D721Med (cell line): ENCODE measurements at regions not wholly inside any gene's neighbourhood (a gene's known extent, or its start where the extent isn't known, plus 50 kb on each side); places are given as distances from the start of the nearest gene placed in this dataset.

Experiments used
- DNase-seq: peaks from one replicate; pipeline ENCODE4 v3.0.0; 2011; ENCODE audit warnings: low spot score; ENCODE audit not compliant: insufficient read length
- FAIRE-seq: peaks from 2 replicates; lab custom pipeline; 2011; peaks lifted over from hg19 to GRCh38; lab: Jason Lieb, UNC
- TF ChIP-seq, protein P1 (sequence below): IDR thresholded peaks from 2 replicates; pipeline ENCODE4 v1.5.1; 2012; ENCODE audit warnings: mild to moderate bottlenecking, control low read depth; ENCODE audit not compliant: insufficient read depth; ENCODE audit errors: missing control alignments

DNA sequence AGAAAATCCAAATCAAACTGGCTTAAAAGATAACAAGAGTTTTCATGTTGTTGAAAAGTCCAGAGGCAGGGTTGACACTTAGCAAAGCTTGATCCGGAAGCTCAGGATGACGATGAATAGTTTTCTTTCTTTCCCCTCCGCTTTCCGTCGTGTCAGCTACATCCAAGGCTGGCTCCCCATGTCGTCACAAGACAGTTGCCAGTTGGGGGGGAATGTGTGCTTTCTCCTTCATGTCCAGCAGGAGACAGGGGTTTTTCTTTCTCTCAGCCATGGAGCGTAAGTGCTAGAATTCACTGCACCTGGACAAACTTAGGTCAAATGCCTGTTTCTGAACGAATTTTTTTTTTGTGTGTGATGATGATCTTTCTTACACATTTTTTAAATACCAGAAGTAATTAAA is 273.8 kb upstream of the RGMA start:
- TF ChIP-seq, protein P1, sequence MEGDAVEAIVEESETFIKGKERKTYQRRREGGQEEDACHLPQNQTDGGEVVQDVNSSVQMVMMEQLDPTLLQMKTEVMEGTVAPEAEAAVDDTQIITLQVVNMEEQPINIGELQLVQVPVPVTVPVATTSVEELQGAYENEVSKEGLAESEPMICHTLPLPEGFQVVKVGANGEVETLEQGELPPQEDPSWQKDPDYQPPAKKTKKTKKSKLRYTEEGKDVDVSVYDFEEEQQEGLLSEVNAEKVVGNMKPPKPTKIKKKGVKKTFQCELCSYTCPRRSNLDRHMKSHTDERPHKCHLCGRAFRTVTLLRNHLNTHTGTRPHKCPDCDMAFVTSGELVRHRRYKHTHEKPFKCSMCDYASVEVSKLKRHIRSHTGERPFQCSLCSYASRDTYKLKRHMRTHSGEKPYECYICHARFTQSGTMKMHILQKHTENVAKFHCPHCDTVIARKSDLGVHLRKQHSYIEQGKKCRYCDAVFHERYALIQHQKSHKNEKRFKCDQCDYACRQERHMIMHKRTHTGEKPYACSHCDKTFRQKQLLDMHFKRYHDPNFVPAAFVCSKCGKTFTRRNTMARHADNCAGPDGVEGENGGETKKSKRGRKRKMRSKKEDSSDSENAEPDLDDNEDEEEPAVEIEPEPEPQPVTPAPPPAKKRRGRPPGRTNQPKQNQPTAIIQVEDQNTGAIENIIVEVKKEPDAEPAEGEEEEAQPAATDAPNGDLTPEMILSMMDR = no peak
- FAIRE-seq (no peak), DNase-seq (no peak)

DNA sequence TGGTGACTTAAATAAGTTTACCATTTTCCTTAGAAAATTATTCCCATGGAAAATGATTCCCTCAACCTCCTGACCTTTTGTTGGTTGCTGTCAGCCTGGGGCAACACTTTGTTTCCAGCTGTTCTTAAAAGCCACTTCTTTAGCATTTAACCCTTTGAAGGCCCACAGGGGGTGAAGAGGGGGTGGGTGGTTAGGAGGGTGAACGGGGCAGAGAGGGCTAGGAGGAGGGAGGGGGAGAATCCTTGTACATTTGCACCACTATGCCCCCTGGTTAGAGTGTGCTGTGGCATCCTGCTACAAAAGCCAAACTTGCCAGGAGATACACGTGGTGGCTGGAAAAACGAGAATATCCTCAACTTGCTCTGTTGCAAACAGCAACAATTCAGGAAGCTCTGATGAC is 273.2 kb upstream of the RGMA start:
- DNase-seq = no peak
- no peak for FAIRE-seq
- TF ChIP-seq, protein P1 = no peak

DNA sequence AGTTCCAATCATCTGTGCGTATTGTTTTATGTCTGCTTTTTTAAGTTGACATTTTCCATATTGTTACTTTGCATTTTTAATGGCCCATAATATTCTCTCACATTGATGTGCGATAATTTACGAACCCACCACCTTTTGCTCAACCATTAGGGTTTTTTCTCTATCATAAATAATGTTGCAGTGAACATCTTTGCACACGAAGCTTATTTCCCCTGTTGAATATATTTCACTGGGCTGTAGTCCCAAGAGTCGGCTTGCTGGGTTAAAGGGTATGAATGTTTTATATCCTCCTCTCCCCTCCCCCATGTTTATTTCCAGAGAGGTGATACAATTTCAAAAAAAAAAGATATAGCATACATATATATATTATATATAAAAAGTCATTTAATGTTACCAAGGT is 272.7 kb upstream of the RGMA start:
- no peak for DNase-seq
- TF ChIP-seq, protein P1 = no peak
- no peak for FAIRE-seq

DNA sequence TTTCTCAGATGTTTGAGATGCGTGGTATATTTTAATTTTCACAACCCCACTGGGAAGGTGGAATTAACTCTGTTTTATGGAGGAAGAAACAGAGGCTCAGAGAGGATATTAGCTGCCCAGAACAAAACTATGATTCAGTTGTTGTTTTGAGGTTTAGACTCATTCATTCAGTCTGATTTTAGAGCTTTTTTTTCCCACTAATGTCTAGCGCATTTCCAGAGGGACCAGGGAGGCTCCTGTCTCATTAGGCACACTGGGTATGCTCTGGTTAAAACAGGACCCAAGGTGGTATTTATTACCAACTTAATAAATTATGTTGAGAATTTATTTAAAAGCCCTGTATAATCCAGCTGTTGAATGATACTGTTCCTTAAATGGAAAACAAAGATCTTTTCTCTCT is 272.0 kb upstream of the RGMA start:
- no peak for FAIRE-seq
- TF ChIP-seq, protein P1 = no peak

DNA sequence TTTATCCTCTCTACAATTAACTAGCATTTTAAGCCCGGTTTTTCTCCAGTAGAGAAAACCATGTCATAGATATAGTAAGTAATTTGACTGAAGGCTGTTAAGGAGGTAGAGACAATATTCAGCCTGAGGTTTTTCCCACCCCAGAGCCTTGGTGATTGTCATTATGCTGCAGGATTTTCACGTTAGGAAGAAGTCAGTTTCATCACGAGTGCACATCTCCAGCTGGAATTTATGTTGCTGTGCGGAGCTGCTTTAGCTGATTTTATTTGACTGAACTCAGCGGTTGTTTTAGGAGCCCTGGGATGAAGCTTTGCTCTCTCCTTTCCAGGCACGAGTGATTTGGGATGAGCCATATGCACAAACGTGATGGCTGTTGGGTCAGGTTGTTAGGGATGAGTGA is 271.3 kb upstream of the RGMA start:
- DNase-seq = no peak
- FAIRE-seq = no peak
- TF ChIP-seq, protein P1 = no peak

More for the DNA sequence above, 272.0 kb upstream of the RGMA start:
- DNase-seq = no peak

DNA sequence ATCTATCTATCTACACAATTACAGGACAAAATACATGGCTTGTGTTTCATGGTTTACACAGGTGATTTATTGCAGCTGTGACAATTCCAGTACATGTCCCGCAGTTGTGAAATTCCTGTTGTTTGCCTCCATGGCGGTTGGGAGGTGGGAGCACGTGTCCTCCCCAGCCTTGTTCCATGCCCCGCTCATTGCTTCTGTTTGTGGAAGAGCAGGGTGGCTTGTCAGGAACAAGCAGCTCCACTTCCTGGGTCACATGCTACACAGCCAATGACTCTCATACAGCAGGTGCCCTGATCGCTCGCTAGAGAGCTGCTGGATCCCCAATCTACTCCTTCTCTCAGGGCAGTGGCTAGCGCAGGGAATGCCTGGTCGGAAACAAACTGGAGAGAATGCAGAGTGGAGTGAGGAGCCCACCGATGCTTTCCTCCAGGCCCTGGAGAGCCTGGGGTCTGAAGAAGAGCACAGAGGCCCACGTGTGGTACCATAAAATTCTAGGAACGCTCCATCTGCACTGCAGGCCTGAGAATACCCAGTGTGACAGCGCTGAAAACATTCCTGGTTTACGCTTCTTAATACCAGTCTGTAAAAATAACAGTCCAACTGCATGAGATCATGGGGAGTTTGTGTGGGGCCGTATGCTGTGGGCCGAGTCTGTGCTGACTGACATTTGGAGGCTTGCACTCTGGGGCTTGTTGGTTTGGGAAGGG is 270.6 kb upstream of the RGMA start:
- FAIRE-seq (no peak), DNase-seq (no peak)
- TF ChIP-seq, protein P1 = no peak

DNA sequence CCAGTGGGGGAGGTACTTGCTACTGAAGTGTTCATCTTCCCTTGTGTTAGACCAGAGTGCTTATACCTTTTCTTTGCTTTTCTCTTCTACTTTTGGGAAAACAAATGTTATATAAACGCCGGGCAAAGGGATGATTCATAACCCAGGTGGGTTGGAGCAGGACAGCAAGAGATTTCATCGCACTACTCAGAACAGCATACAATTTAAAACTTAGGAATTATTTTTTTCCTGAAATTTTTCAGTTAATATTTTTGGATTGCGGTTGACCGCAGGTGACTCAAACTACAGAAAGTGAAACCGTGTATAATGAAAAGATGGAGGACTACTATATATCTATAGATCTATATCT is 270.0 kb upstream of the RGMA start:
- no peak for DNase-seq
- no peak for FAIRE-seq
- TF ChIP-seq, protein P1 = no peak
